Ecto neural progenitor cell (in vitro differentiated cells): ENCODE measurements at regions not wholly inside any gene's neighbourhood (a gene's known extent, or its start where the extent isn't known, plus 50 kb on each side); places are given as distances from the start of the nearest gene placed in this dataset.

Experiments used
- DNase-seq: peaks from one replicate; pipeline ENCODE4 v3.0.0-alpha.2; 2018; ENCODE audit warnings: low spot score

- no peak for DNase-seq
These were observed 739.4 kb upstream of the TENM3 start for GRCh38 chr4:181503687-181504390.

DNA sequence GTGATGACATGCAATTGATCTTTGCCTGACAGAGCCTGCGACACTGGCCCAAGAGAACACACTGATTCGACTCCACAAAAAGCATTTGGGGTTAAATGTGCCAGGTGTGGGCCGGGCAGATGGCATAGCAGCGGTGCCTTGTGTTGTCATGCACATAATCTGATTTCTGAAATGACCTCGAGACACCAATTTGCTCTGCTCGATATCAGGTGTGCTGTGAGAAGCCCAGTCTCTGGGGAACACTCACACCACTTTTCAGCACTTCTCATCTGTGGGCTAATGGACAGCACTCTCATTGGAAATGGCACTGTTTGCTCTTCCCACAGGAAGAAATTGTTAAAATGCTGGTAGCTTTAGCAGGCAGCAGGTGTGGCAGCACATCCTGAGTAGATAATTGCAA is 738.3 kb upstream of the TENM3 start:
- DNase-seq = no peak

- DNase-seq = no peak
These were observed 735.9 kb upstream of the TENM3 start for GRCh38 chr4:181507180-181507835.

GRCh38 chr4:181507938-181508337 is 735.3 kb upstream of the TENM3 start:
- DNase-seq = no peak

- DNase-seq = no peak
These were observed 734.6 kb upstream of the TENM3 start for GRCh38 chr4:181508601-181509000.

- no peak for DNase-seq
These were observed 734.1 kb upstream of the TENM3 start for GRCh38 chr4:181509073-181509472.

DNA sequence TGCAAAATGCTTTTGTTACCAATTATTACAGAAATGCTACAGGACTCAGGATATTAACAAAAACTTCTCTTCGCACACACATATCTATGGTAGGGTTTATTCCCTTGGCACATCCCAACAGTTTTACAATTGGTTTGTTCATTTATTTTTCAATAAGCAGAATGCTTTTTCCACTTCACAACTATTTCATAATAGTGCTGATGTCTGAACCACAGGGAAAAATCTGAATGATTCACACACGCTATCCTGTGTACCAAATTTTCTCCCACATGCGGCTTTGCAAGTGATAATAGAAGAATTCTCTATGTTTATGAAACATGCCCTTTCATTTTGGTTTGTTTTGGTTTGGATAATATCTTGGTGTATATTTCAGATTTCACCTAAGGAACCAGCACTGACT is 725.7 kb upstream of the TENM3 start:
- no peak for DNase-seq

- no peak for DNase-seq
These were observed 722.4 kb upstream of the TENM3 start for GRCh38 chr4:181520790-181521189.

- DNase-seq = no peak
These were observed 719.2 kb upstream of the TENM3 start for GRCh38 chr4:181523973-181524372.

- DNase-seq = no peak
These were observed 718.7 kb upstream of the TENM3 start for GRCh38 chr4:181524499-181524898.

DNA sequence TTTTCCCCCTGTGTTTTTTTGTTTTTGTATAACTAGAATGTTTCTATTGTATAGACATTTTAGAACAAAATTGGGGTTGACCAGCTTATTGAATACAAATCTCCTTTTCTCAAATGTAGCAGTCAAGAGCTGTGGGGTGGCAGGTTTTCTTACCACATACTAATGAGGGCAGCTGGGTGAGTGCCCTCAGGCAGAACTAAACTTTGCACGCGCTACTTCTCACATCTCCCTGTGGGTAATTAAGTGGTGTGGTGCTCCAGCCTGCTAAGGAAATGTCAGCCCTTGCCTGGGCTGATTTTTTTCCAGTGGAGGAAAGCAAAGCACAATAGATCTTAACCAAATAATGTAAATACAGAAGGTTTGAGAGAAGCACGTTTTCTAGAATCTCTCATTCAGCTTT is 717.6 kb upstream of the TENM3 start:
- no peak for DNase-seq

- peak; percentile 86 for DNase-seq
These were observed 714.5 kb upstream of the TENM3 start for GRCh38 chr4:181528570-181529184.

DNA sequence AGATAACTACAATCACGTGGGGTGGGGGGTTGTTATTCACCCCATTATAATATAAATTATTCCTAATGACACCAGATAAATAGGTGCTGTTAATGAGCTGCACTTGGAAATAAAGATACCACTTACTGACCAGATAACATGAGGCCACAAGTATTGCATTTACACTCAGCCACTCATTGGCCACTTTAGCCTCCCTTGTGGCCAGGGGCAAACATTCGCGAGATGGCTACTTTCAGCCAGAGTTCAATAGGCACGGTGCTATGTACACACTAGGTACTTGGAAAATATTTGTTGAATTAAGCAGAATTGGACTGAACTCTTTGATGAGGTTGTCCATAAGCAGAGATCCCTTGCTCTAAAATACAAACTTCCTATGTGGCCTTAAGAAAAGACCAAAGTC is 713.7 kb upstream of the TENM3 start:
- no peak for DNase-seq

- no peak for DNase-seq
These were observed 706.9 kb upstream of the TENM3 start for GRCh38 chr4:181536196-181536746.

DNA sequence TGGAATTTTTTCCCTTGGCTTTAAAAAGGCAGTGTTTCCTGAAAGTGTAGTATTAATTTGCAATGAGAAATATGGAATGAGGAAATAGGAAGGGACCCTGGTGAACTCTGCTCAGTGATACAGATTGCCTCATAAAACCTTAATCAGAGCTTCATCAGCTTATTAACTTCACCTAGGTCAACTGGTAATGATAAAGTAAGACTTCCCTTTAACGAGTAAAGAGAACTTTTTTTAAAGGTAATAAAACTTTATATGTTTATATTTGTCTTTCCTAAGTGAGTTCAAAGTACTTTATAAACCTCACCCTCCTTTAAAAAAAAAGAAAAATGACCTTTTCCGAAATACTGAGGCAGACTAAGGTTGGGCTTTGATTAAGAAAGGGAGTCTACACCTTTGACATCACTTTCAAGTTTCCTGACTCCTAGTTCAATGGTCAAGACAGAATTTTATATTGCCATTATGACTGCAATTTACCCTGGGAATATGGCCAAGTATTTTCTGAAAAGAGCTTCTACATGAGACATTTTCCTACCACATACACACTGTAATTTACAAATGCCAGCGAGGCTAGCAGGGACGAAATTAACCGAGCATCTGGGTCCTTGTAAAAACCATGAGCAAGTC is 706.3 kb upstream of the TENM3 start:
- DNase-seq = no peak

DNA sequence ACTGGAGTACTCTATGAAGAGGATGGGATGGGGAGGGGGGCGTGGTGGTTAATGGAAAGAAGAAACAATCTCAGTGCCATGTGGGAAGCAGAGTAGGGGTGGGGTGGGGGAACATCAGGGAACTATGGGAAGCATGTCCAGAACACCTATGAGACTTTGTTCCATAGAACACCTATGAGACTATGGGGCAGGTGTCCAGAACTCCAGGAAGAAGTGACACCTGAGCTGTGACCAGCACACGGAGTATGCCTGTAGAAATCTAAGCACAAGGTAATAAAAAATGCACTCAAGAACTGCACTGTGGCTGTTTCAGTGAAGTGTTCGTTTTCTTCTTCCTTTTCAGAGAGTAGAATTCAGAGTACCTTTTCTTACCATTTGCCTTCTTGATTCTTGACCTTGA is 704.8 kb upstream of the TENM3 start:
- no peak for DNase-seq

DNA sequence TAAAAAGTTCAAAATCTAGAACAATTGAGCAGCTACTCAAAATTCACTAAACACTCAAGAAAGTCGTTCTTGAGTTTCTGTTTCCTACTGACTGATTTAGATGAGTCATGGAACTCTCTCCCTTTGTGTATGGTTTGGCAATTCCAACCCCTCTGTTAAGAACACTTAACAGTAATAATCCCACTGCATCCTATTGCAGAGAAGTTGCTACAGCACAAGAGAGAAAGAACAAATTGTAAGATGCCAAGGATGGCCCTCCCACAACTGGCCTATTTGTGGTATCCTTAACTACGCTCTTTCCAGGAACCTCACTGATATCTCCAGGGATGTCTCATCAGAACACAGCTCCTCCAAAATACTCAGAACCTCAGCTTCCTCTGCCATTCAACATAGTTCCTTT is 701.8 kb upstream of the TENM3 start:
- DNase-seq = no peak

GRCh38 chr4:181548873-181549575 is 694.2 kb upstream of the TENM3 start:
- DNase-seq = no peak

DNA sequence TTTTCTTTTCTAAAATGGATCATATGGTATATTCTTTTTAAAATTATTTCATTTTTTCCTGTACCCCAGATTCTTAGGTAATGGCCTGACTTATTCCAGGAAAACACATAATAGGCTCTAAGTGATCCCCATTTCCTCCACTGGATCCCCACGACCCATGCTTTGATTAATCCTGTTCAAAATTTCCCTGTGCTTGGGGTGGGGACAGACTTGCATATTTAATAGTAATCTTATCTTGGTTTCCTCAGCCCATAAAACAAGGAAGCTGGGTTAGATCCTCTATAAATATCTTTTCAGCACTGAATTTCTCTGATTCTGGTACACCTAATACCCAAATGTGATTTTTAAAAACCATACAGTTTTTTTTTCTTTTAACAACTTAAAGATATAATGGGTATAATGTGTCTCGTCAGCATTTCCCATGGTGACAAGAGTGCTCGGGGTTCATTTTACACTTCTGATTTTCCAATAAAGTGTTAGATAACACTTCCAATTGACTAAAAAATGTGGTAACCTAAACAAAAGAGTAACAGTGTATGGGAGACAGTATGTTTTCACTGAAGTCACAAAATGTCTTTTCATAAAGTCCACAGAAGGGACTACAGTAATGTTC is 693.5 kb upstream of the TENM3 start:
- no peak for DNase-seq

GRCh38 chr4:181550381-181550780 is 692.8 kb upstream of the TENM3 start:
- no peak for DNase-seq

DNA sequence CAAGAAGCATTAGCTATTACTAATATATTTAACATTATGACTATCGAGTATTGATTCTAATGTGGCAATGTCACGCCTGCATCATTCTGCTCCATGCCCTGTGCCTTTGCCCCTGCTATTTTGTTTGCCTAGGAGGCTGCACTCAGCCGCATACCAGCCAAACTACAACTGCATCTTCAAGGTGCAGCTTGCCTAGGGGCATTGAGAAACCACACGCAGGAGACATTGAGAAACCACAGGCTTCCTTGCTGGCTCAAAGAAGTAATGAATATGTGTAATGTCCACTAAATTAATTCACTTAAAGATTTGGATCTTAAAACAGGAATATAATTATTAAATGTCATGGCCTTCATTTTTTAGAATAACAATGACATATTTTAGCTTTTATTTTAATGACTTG is 683.6 kb upstream of the TENM3 start:
- no peak for DNase-seq

- DNase-seq = no peak
These were observed 680.8 kb upstream of the TENM3 start for GRCh38 chr4:181562399-181562798.
